Choroid plexus epithelial cell (primary cell): ENCODE measurements at regions not wholly inside any gene's neighbourhood (a gene's known extent, or its start where the extent isn't known, plus 50 kb on each side); places are given as distances from the start of the nearest gene placed in this dataset.

Experiments used
- DNase-seq: peaks from one replicate; pipeline ENCODE4 v3.0.0-alpha.2; 2010; ENCODE audit warnings: low read depth
- H3K4me3 ChIP-seq: 2 replicates; pipeline ENCODE4 v1.5.1; 2011; ENCODE audit warnings: low read depth, mild to moderate bottlenecking, control low read depth, low read length, moderate library complexity
- CTCF ChIP-seq: conservative IDR thresholded peaks from 2 replicates; pipeline ENCODE4 v1.5.1; 2011; ENCODE audit warnings: low read depth, mild to moderate bottlenecking, control low read depth, inconsistent platforms, low read length, moderate library complexity

DNA sequence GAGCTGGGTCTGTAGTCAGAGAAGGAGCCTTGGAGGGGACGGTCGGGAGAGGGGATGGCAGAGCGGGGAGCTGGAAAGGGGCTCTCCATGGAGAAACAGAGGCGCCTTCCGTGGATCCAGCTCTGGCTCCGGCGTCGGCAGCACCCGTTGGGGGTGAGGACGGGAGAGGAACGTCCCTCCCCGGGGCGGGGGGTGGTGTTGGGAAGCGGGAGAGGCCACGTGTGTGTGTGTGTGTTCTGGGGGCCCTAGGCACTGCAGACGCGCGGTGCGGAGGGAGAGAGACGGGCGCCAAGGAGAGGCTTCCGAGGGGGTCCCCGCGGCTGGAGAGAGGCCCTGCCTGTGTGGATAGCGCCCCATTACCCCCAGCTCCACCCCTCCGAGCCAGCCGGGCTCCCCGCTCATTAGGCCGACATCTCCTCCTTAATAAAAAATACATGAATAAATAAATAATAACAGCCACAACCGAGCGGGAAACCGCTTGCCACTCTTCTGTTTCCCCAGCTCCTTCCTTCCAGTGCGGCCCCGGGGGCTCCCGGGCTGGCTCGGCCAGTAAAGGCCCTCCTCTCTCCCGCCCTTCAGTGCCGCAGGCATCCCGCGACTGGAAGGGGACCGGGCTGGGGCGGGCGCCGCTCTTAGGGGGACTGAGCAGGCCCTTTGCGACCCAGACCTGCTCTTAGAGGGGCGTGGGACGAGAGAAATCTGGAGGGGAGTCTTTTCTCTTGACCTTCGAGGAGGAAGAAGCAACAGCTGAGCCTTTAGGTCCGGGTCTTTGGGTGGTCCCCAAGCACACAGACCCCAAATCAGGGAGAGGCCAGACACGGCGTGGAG, 71.3 kb upstream of the ARAP3 start:
- no peak overlapping the region for H3K4me3 ChIP-seq
- no peak for TF ChIP-seq CTCF
- DNase-seq: no peak

- TF ChIP-seq CTCF: no peak
- peak; percentile 84 for DNase-seq
- H3K4me3 ChIP-seq: no peak overlapping the region
Observed at GRCh38 chr5:141747152-141748141, 65.4 kb upstream of the ARAP3 start.

DNA sequence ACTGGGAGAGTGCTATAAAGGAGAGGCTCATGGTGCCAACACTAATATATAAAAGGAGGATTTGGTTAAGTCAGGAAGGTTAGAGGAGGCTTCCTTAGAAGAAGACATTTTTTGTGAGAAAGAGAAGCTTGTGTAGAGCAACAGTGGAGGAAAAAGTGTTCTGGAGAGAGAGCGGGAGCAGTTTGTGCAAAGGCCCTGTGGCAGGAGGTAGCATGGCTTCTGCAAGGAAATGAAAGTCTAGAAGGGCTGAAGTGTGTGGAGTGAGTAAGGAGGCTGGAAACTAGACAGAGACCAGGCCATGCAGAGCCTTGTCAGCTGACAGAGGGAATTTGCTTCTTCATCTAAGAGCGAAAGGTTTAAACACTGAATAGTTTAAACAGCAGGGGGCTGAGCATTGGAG, 64.4 kb upstream of the ARAP3 start:
- no peak for DNase-seq
- H3K4me3 ChIP-seq: no peak overlapping the region
- TF ChIP-seq CTCF: no peak

- no peak overlapping the region for H3K4me3 ChIP-seq
- no peak for TF ChIP-seq CTCF
- DNase-seq: no peak
Observed at GRCh38 chr5:141745390-141745789, 63.4 kb upstream of the ARAP3 start.

DNA sequence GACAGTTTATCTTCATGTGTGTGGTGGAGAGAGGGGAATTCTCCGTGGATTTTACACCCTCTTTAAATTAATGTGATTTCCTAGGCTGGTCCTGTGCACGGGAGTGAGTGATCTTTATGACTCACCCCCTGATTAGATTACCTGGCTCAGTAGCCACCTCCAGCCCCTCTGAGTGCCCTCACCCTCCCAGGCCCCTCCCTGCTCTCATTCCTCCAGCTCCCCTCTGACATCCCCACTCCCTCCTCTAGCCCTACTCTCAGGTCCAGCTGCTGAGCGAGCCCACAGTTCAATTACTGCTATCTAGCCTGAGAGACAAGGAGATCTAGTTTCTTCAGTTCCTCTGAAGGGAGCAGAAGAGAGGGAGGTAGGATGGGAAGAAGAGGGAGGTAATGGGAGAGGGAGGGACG, 61.8 kb upstream of the ARAP3 start:
- H3K4me3 ChIP-seq: no peak overlapping the region
- no peak for DNase-seq
- no peak for TF ChIP-seq CTCF

DNA sequence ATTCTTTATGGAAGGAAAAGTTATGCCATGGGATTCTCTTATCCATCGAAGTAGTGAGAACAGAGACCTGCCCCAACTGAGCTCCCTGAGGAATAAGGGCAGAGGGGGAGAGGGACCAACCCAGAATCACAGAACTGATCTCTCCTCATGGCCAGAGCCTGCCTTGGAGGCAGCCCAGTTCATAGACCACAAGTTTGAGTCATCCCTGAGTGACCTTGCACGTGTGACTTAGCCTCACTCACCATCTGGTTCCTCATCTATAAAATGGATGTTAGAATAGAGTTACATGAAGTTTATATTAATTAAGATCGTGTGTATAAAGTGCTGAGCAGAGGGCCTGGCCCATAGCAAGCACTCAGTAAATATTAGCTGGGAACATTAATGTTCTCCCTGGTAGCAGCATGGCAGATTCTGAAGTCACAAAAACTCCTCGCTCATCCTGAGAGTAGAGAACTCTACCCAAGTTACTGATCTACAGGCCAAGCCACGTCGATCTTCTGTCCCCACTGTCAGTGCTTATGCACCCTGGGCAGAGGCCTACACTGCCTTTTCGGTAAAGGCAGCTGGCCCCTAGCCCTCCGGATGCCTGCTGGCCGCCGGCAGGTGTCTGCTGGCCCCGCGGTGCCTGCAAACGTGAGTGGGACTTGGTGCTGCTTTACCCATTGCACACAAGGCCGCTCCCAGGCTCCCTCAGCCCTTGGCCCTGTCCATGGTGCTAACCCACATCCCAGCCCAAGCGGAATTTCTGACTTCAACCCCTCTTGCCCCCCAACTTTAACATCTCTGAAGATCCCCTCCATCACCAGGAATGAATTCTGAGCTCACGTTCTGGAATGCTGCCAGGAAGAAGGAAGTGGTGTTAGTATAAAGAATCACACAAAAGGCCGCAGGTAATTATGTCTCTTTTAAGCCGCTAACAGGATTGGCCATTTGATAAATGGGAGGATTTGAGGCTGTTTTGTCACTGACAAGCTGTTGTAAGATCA, 61.1 kb upstream of the ARAP3 start:
- H3K4me3 ChIP-seq: no peak overlapping the region
- DNase-seq: peak; percentile 48
- no peak for TF ChIP-seq CTCF
